Mesenchymal stem cell (in vitro differentiated cells and primary cell): ENCODE measurements at regions not wholly inside any gene's neighbourhood (a gene's known extent, or its start where the extent isn't known, plus 50 kb on each side); places are given as distances from the start of the nearest gene placed in this dataset.
A peak's percentile ranks its signal among the peaks of the same experiment; 100 is the strongest.
"Not testable (repeated sequence)": the region's sequence is repeated elsewhere in the genome, so short reads cannot be mapped to it uniquely, and the experiment has no call there.

Experiments
- DNase-seq: peaks from one replicate; pipeline ENCODE4 v3.0.0-alpha.2; 2013
- H2AFZ ChIP-seq: one replicate; pipeline ENCODE4 v1.6.1; 2013; ENCODE audit warnings: low read depth, mild to moderate bottlenecking, control low read depth, inconsistent platforms, low read length, moderate library complexity
- H2AK5ac ChIP-seq: 2 replicates; pipeline ENCODE4 v1.6.1; 2013; ENCODE audit warnings: low read length, moderate library complexity, mild to moderate bottlenecking, inconsistent platforms; ENCODE audit not compliant: severe bottlenecking
- H2BK120ac ChIP-seq: one replicate; pipeline ENCODE4 v1.6.1; 2013; ENCODE audit warnings: low read depth, mild to moderate bottlenecking, inconsistent platforms, low read length, moderate library complexity
- H2BK12ac ChIP-seq, 2 experiments: one replicate each; pipeline ENCODE4 v1.6.1; 2013; ENCODE audit warnings: inconsistent platforms in 2 of 2, low read length in 2 of 2, mild to moderate bottlenecking in 2 of 2, moderate library complexity in 2 of 2, control low read depth in 1 of 2
- H2BK15ac ChIP-seq: one replicate; pipeline ENCODE4 v1.6.1; 2013; ENCODE audit warnings: mild to moderate bottlenecking, low read depth, inconsistent platforms; ENCODE audit not compliant: poor library complexity, severe bottlenecking
- H2BK5ac ChIP-seq: 2 replicates; pipeline ENCODE4 v1.6.1; 2013; ENCODE audit warnings: low read depth, mild to moderate bottlenecking, low read length, control low read depth, inconsistent platforms; ENCODE audit not compliant: poor library complexity, severe bottlenecking
- H3K14ac ChIP-seq, 2 experiments: one replicate each; pipeline ENCODE4 v1.6.1; 2013; ENCODE audit warnings: inconsistent platforms in 2 of 2, low read length in 2 of 2, control low read depth in 1 of 2, mild to moderate bottlenecking in 1 of 2, moderate library complexity in 1 of 2
- H3K18ac ChIP-seq, 2 experiments: one replicate each; pipeline ENCODE4 v1.6.1; 2013; ENCODE audit warnings: inconsistent platforms in 2 of 2, low read length in 2 of 2, control low read depth in 1 of 2, low read depth in 1 of 2, mild to moderate bottlenecking in 1 of 2
- H3K23ac ChIP-seq, 2 experiments: one replicate each; pipeline ENCODE4 v1.6.1; 2013; ENCODE audit warnings: inconsistent platforms in 2 of 2, low read length in 2 of 2, mild to moderate bottlenecking in 2 of 2, moderate library complexity in 2 of 2, control low read depth in 1 of 2
- H3K27ac ChIP-seq: 2 replicates; pipeline ENCODE4 v1.5.1; 2013; ENCODE audit warnings: mild to moderate bottlenecking, moderate library complexity, low read length, control low read depth, inconsistent platforms; ENCODE audit not compliant: poor library complexity, severe bottlenecking
- H3K27me3 ChIP-seq, 2 experiments: 2 replicates each; pipeline versions ENCODE4 v1.6.1 to v1.7.0; 2013; ENCODE audit warnings: low read length in 2 of 2, mild to moderate bottlenecking in 2 of 2, moderate library complexity in 2 of 2, control low read depth in 1 of 2, inconsistent platforms in 1 of 2; ENCODE audit not compliant: control insufficient read depth in 1 of 2, insufficient read depth in 1 of 2
- H3K36me3 ChIP-seq, 2 experiments: 2 replicates each; pipeline versions ENCODE4 v1.6.1 to v1.7.0; 2013; ENCODE audit warnings: low read length in 2 of 2, control low read depth in 1 of 2, inconsistent platforms in 1 of 2, low read depth in 1 of 2, mild to moderate bottlenecking in 1 of 2; ENCODE audit not compliant: insufficient read depth in 2 of 2, control insufficient read depth in 1 of 2
- H3K4ac ChIP-seq, 2 experiments: one replicate each; pipeline ENCODE4 v1.6.1; 2013; ENCODE audit warnings: inconsistent platforms in 2 of 2, low read length in 2 of 2, mild to moderate bottlenecking in 2 of 2, moderate library complexity in 2 of 2, control low read depth in 1 of 2, low read depth in 1 of 2
- H3K4me1 ChIP-seq: 2 replicates; pipeline ENCODE4 v1.6.1; 2013; ENCODE audit warnings: low read depth, low read length, control low read depth; ENCODE audit not compliant: control insufficient read depth, insufficient read depth
- H3K4me2 ChIP-seq: 2 replicates; pipeline ENCODE4 v1.6.1; 2013; ENCODE audit warnings: low read length, mild to moderate bottlenecking, inconsistent platforms; ENCODE audit not compliant: poor library complexity, severe bottlenecking
- H3K4me3 ChIP-seq, 2 experiments: 2 replicates each; pipeline versions ENCODE4 v1.5.1 to v1.7.0; 2013; ENCODE audit warnings: low read length in 2 of 2, mild to moderate bottlenecking in 2 of 2, control low read depth in 1 of 2, low read depth in 1 of 2; ENCODE audit not compliant: insufficient read depth in 1 of 2
- H3K79me1 ChIP-seq: replicated peaks from 2 replicates; pipeline ENCODE4 v1.6.1; 2013; ENCODE audit warnings: mild to moderate bottlenecking, control low read depth, low read length, inconsistent platforms; ENCODE audit not compliant: poor library complexity, severe bottlenecking
- H3K9ac ChIP-seq: 2 replicates; pipeline ENCODE4 v1.7.0; 2013; ENCODE audit warnings: mild to moderate bottlenecking, low read length, moderate library complexity
- H3K9me3 ChIP-seq: 2 replicates; pipeline ENCODE4 v1.7.0; 2013; ENCODE audit warnings: mild to moderate bottlenecking, low read length; ENCODE audit not compliant: control insufficient read depth
- H4K8ac ChIP-seq: one replicate; pipeline ENCODE4 v1.6.1; 2013; ENCODE audit warnings: inconsistent platforms, mild to moderate bottlenecking, low read length, moderate library complexity
- H4K91ac ChIP-seq: one replicate; pipeline ENCODE4 v1.6.1; 2013; ENCODE audit warnings: mild to moderate bottlenecking, low read length, inconsistent platforms
- WGBS: methylation state at CpG from one replicate; pipeline ENCODE4 v1.1.7; 2013; ENCODE audit warnings: mixed read lengths; 5-methylcytosine and 5-hydroxymethylcytosine counted together

DNA sequence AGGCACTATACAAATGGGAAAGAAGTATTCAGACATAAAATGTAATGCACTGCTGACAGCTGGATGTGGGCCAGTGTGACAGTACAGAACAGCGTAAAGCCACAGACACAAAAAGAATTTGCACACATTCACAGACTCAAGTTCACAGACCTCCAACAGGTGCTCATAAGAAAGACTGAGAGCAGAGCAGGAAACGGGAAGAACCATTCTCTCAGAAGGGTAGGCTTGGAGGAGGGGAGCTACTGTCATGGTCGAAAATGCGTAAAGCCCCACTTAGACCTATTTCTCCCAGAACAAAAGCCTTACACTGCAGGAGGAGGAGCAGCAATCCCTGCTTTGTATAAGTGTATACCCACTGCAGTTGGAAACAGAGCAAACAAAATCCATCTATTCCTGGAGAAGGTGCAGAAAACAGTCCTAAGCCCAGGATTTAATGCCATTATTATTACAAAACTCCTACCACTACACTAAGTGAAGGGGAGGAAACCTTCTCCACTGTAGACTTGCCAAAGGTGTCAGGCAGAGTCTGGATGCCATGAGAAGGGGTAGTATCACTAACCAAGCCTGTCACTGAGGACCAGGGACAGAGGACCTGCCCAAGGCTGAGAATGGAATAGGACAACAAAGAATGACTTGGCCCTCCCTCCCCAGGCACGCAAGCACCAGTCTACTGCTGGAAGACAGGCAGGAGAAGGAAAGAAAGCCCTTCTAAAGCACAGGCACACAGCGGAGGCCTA, 103.0 kb upstream of the FAM25C start:
- H4K8ac ChIP-seq, H3K9ac ChIP-seq, DNase-seq, H2AK5ac ChIP-seq, H3K23ac ChIP-seq, H2BK15ac ChIP-seq, H3K4me3 ChIP-seq, H3K36me3 ChIP-seq, H2BK120ac ChIP-seq, H4K91ac ChIP-seq, H2AFZ ChIP-seq, H2BK12ac ChIP-seq, H3K14ac ChIP-seq, H2BK5ac ChIP-seq, H3K18ac ChIP-seq, H3K27ac ChIP-seq, H3K4ac ChIP-seq, H3K4me1 ChIP-seq, H3K4me2 ChIP-seq, H3K27me3 ChIP-seq, H3K9me3 ChIP-seq, H3K79me1 ChIP-seq: not testable (repeated sequence)
- no CpG with 5 or more reads among the region's 6 CpGs for WGBS

DNA sequence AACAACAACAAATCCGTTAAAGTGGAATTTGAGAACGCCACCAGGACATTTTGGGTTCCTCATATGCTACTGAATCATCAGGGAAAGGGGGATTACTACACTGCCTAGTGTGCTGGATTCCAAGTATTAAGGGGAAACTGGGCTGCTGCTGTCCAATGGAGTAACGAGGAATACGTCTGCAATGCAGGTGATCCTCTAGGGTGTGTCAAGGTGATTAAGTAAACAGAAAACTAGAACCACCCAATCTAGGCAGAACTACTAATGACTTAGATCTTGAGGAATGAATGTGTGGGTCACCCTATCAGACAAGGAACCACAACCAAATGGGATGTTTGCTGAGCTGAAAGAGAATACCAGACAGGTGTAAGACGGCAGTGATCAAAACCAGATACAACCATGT, 99.3 kb upstream of the FAM25C start:
- H4K8ac ChIP-seq, H2BK15ac ChIP-seq, H3K27me3 ChIP-seq, H2BK12ac ChIP-seq, H3K9me3 ChIP-seq, H3K23ac ChIP-seq, H3K27ac ChIP-seq, H3K4me3 ChIP-seq, H3K79me1 ChIP-seq, H2AK5ac ChIP-seq, H3K14ac ChIP-seq, H3K4me1 ChIP-seq, H2BK120ac ChIP-seq, DNase-seq, H4K91ac ChIP-seq, H3K18ac ChIP-seq, H3K36me3 ChIP-seq, H2BK5ac ChIP-seq, H3K9ac ChIP-seq, H2AFZ ChIP-seq, H3K4me2 ChIP-seq, H3K4ac ChIP-seq: not testable (repeated sequence)
- WGBS, result no CpG with 5 or more reads among the region's 5 CpGs

DNA sequence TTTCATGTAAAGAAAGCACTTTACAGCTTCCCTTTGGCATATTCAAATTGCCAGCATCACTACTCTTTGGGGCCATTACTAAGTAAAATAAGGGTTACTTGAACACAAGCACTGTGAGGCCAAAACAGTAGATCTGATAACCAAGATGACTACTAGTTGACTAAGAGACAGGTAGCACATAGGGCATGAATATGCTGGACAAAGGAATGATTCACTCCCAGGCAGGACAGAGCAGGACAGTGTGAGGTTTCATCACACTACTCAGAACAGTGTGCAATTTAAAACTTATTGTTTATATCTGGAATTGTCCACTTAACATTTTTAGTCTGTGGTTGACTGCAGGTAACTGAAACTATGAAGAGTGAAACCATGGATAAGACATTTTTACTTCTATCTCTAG, 91.1 kb upstream of the FAM25C start:
- not testable (repeated sequence) for H3K4me1 ChIP-seq, H2AFZ ChIP-seq, H3K9me3 ChIP-seq, H2BK12ac ChIP-seq, H2BK5ac ChIP-seq, H3K4me3 ChIP-seq, H3K27ac ChIP-seq, H4K8ac ChIP-seq, H3K9ac ChIP-seq, H3K4me2 ChIP-seq, H3K4ac ChIP-seq, H3K23ac ChIP-seq, H3K79me1 ChIP-seq, H4K91ac ChIP-seq, H2AK5ac ChIP-seq, DNase-seq, H2BK15ac ChIP-seq, H3K36me3 ChIP-seq, H2BK120ac ChIP-seq, H3K27me3 ChIP-seq, H3K18ac ChIP-seq, H3K14ac ChIP-seq

DNA sequence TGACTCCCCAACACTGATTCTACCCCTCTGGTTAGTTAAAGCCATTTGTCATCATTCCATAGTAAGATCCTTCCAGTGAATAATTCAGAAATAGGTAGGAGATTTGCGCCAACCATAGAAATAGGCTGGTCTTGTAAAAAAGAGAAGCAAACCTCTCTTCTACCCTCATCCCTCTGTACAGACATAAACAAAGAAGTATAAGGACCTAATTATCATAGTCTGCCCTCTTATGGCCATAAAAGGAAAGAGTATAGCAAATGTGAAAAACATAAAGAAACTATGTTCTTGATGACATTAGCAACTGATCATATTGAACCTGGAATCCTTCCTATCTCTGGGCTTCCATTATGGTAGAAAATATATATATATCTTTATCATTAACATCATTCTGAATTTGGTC, 88.5 kb upstream of the FAM25C start:
- WGBS, result no CpG with 5 or more reads among the region's 1 CpG
- H2BK12ac ChIP-seq, H3K9ac ChIP-seq, H2AK5ac ChIP-seq, H2BK15ac ChIP-seq, H4K8ac ChIP-seq, H4K91ac ChIP-seq, H3K18ac ChIP-seq, H3K27me3 ChIP-seq, H3K23ac ChIP-seq, H3K14ac ChIP-seq, H3K4me3 ChIP-seq, H3K36me3 ChIP-seq, H3K4me2 ChIP-seq, H2AFZ ChIP-seq, H3K4me1 ChIP-seq, H3K79me1 ChIP-seq, H3K4ac ChIP-seq, H2BK120ac ChIP-seq, H2BK5ac ChIP-seq, H3K27ac ChIP-seq, H3K9me3 ChIP-seq: not testable (repeated sequence)
- DNase-seq, result peak; percentile 0
